GM12878 (cell line): ENCODE measurements at regions not wholly inside any gene's neighbourhood (a gene's known extent, or its start where the extent isn't known, plus 50 kb on each side); places are given as distances from the start of the nearest gene placed in this dataset.

Source experiments
- ATF7 ChIP-seq: fragments of 450-650 bp; IDR thresholded peaks from 2 replicates; pipeline ENCODE4 v1.6.1; 2016; ENCODE audit warnings: low read depth, mild to moderate bottlenecking
- CHD4 ChIP-seq: fragments of 200-600 bp; sonication (generic); IDR thresholded peaks from 2 replicates; pipeline ENCODE4 v1.6.1; 2016; ENCODE audit warnings: mild to moderate bottlenecking
- CREB1 ChIP-seq: IDR thresholded peaks from 2 replicates; pipeline ENCODE4 v1.6.1; 2012; ENCODE audit warnings: low read depth, mild to moderate bottlenecking, inconsistent platforms
- EGR1 ChIP-seq, 2 experiments: IDR thresholded peaks; 1 replicate in 1 of 2; 2 replicates in 1 of 2; pipeline ENCODE4 v1.6.1; 2011 to 2012; ENCODE audit warnings: low read depth in 2 of 2, low read length in 2 of 2, borderline replicate concordance in 1 of 2, mild to moderate bottlenecking in 1 of 2, moderate library complexity in 1 of 2
- POLR2AphosphoS5 ChIP-seq: IDR thresholded peaks from 2 replicates; pipeline ENCODE4 v1.6.1; 2011; ENCODE audit warnings: mild to moderate bottlenecking, low read length, inconsistent platforms
- RUNX3 ChIP-seq: IDR thresholded peaks from 2 replicates; pipeline ENCODE4 v1.6.1; 2012; ENCODE audit warnings: low read length, inconsistent platforms
- SMC3 ChIP-seq: IDR thresholded peaks from 2 replicates; pipeline ENCODE4 v1.6.1; 2011; ENCODE audit warnings: low read length, improper control_type of control experiment, borderline replicate concordance
- STAT1 ChIP-seq: fragments of 450-650 bp; conservative IDR thresholded peaks from 2 replicates; pipeline ENCODE4 v1.6.1; 2014; ENCODE audit warnings: antibody characterized with exemption, mild to moderate bottlenecking
- ZNF274 ChIP-seq: IDR thresholded peaks from one replicate; pipeline ENCODE4 v1.8.0; 2011; ENCODE audit not compliant: insufficient read length, insufficient read depth
- TF ChIP-seq, protein P1 (sequence below), 3 experiments: IDR thresholded peaks in 2 of 3; conservative IDR thresholded peaks in 1 of 3; 2 replicates each; pipeline ENCODE4 v1.5.1; 2011; ENCODE audit warnings: low read depth in 3 of 3, low read length in 3 of 3, mild to moderate bottlenecking in 3 of 3, control low read depth in 2 of 3, moderate library complexity in 2 of 3, inconsistent platforms in 1 of 3, mixed read lengths in 1 of 3; ENCODE audit not compliant: control insufficient read depth in 2 of 3, insufficient read depth in 1 of 3; ENCODE audit errors: extremely low read depth in 1 of 3
- TF ChIP-seq, protein P2 (sequence below): IDR thresholded peaks from 2 replicates; pipeline ENCODE4 v1.6.1; 2012; ENCODE audit warnings: low read depth, low read length, improper control_type of control experiment

GRCh38 chr16:85401917-85402766, 211.0 kb upstream of the GSE1 start:
- no peak for TF ChIP-seq SMC3
- TF ChIP-seq STAT1 = no peak
- no peak for TF ChIP-seq EGR1 (IDR thresholded peaks at IDR 0.05; ENCODE audit: borderline replicate concordance in 1 of 2, low read depth in 2 of 2, low read length in 2 of 2)
- TF ChIP-seq, protein P1, sequence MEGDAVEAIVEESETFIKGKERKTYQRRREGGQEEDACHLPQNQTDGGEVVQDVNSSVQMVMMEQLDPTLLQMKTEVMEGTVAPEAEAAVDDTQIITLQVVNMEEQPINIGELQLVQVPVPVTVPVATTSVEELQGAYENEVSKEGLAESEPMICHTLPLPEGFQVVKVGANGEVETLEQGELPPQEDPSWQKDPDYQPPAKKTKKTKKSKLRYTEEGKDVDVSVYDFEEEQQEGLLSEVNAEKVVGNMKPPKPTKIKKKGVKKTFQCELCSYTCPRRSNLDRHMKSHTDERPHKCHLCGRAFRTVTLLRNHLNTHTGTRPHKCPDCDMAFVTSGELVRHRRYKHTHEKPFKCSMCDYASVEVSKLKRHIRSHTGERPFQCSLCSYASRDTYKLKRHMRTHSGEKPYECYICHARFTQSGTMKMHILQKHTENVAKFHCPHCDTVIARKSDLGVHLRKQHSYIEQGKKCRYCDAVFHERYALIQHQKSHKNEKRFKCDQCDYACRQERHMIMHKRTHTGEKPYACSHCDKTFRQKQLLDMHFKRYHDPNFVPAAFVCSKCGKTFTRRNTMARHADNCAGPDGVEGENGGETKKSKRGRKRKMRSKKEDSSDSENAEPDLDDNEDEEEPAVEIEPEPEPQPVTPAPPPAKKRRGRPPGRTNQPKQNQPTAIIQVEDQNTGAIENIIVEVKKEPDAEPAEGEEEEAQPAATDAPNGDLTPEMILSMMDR (IDR thresholded peaks at IDR 0.05 in 2 of 3, conservative IDR thresholded peaks at IDR 0.05 in 1 of 3; ENCODE audit: control insufficient read depth in 2 of 3, extremely low read depth in 1 of 3, insufficient read depth in 1 of 3, low read depth in 3 of 3, low read length in 3 of 3) = no peak
- no peak for TF ChIP-seq CHD4
- TF ChIP-seq, protein P2, sequence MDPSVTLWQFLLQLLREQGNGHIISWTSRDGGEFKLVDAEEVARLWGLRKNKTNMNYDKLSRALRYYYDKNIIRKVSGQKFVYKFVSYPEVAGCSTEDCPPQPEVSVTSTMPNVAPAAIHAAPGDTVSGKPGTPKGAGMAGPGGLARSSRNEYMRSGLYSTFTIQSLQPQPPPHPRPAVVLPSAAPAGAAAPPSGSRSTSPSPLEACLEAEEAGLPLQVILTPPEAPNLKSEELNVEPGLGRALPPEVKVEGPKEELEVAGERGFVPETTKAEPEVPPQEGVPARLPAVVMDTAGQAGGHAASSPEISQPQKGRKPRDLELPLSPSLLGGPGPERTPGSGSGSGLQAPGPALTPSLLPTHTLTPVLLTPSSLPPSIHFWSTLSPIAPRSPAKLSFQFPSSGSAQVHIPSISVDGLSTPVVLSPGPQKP = no peak
- TF ChIP-seq CREB1 = no peak
- no peak for TF ChIP-seq POLR2AphosphoS5
- TF ChIP-seq RUNX3 = no peak
- TF ChIP-seq ATF7 = no peak
- no peak for TF ChIP-seq ZNF274
